GM04503 (cell line): ENCODE measurements at regions not wholly inside any gene's neighbourhood (a gene's known extent, or its start where the extent isn't known, plus 50 kb on each side); places are given as distances from the start of the nearest gene placed in this dataset.

ENCODE experiments used
- DNase-seq: peaks from one replicate; pipeline ENCODE4 v3.0.0-alpha.2; 2012; ENCODE audit warnings: low read depth

DNA sequence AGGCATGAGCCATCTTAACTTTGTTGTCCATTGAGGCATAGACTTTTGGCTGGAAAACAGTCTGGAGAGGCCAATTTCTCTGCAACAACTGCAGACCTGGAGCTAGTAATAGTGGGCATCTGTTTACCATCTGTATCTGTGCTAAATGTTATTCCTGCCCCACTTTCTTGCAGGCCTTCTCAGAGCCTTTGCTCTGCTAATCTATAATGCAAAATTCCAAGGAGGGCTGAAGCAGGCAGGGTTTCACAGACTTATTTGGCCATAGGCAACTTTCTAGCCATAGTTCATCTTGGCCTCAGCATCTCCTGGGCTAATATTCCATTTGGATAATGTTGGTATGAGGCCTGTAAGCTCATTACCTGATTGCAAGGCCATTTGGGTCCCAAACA, 124.5 kb upstream of the CSF3R start:
- DNase-seq = no peak

DNA sequence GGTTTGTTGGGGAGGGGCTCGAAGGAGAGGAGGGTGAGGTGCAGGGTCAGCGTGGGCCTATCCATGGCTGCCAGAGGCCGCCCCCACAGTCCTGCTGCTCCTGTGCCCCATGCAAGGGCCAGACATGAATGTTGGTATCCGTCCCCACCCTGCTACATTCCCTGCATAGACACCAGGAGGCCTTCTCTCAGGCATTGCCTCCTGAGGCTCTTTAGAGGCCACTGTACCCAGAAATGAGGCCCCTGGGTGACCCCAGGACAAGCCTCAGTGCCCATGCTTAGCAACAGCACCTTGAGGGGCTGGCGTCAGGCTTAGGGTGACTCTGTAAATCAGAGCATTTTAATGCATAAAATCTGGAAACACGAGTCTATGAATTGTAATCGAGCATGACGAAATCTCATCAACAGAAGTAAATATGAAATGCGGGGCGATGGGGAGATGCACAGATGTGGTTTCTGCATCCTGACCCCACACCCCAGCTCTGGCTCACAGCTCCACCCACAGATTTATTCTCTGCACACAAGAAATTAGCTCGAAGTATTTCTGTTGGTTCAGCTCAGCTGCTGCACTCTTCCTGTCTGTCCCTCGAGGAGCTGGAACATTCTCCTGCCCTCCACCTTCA, 124.0 kb upstream of the CSF3R start:
- DNase-seq = no peak

DNA sequence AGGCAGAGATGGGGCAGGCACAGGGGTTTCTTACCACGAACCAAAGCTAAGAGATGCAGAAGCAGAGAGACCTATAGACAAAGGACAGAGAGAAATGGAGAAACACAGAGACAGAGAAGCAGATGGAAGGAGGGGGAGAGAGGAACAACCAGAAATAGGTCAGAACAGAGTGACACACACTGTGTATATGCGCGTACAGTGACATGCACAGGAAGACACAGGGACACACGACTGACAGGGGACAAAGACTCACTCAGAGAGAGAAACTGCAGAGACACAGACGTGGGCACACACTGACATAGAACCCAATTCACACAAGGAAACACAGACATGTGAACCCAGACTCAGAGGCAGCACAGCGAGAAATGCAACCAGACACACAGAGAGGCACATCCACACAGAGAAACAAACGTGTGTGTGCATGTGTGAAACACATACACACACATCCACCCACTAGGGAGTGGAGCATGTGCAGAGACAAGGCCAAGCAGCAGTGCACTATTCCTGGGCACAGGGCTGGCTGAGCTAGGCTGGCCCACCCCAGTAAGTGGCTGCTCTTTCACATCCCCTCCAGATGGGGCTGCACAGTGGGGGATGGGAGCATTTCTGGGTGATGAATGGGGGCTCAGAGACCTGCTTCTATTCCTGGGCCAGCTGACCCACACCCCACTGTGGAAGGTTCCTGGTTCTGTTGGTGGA, 123.4 kb upstream of the CSF3R start:
- no peak for DNase-seq

DNA sequence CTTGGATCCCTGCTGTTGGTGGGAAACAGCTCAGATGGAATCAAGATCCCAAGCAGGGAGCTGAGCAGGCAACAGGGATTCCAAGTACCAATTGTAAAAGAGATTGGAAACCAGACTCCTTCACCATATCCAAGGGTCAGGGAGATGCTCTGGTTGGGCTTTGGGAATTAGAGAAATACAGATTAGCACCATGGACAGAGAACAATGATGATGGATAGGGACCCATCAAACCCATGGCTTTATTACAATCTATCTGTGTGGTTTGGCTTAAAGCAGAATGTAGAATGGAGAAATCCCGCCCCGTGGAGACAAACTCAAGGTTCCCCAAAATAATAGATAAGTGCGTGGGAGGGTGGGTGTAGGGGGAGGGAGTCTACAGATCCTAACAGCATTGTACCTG, 120.7 kb upstream of the CSF3R start:
- DNase-seq = no peak

DNA sequence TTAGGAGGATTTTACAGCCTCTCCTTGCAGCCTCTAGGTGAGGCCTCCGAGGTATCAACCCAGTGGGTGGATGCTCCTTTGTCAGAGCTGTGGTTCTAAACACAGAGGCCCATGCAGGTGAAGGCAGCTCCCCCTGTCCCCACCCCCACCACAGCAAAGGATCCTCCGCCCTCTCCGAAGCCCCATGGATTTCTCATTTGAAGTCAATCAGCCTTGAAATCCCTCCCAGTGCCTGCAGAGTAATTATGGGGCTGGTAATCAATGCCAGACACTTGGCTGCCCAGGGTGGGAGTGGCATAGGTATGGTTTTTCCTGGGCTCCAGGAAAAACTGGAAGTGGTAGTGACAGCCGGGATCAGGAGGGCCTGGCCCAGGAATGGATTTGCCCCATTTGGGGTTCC, 119.5 kb upstream of the CSF3R start:
- no peak for DNase-seq

DNA sequence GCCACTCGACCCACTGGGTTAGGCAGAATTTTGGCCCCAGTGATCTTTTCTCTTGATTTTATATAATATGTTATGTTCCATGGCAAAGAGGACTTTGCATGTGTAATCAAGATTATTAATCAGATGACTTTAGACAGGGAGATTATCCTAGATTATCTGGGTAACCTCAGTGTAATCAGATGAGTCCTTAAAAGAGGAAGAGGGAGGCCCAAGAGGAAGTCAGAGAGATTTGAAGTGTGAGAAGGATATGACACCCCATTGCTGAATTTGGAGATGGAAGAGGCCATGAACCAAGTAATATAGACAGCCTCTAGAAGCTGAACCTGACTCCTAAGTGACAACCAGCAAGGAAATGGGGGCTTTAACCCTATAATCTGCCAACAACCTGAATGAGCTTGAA, 117.1 kb upstream of the CSF3R start:
- no peak for DNase-seq

DNA sequence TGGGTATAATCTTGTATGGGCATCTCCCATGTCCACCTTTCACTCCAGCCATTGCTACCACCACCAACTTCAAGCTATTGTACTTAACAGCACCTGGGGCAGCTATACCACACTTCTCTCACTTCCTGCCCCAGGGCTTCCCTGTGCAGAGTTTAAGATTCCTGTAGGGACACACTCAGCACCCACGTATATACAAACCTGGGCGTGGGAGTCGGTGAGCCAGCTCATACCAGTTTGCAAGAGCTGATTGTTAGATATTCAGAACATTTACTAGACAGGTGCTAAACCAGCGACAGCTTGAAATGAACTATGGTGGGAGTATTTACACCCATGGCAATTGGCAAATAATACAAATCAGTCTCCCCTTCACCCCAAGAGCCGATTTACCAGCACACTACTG, 114.8 kb upstream of the CSF3R start:
- DNase-seq = no peak

DNA sequence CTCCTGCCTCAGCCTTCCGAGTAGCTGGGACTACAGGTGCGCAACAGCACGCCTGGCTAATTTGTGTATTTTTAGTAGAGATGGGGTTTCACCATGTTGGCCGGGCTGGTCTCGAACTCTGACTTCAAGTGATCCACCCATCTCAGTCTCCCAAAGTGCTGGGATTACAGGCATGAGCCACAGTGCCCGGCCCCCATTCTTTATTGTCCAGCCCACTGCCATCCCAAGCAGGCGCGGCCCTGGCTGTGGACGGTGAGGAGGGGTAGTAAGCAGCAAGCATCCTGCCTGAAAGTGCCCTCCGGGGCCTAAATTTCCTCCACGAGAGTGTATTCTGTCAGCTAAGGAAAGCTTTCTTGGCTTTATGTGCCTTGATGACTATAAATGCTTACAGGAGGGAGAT, 113.2 kb upstream of the CSF3R start:
- no peak for DNase-seq

DNA sequence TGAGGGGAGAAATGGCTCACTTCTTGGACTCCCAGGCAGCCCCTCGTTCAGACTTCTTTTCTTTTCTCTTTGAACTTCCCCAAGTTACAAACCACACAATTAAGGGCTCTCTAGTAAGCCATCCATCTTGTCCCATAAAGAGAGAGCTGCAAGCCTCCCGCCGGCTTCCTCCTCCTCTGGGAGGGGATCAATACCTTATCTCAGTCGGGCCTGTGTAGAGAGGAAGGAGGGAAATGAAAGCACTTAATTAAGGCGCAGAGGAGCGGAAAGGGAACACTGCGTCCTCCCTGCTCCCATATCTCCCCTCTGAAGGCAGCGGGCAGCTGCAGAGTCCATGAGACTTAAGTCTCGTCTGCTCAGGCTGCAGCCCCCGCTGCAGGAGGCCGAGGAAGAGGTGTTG, 112.6 kb upstream of the CSF3R start:
- DNase-seq = no peak

DNA sequence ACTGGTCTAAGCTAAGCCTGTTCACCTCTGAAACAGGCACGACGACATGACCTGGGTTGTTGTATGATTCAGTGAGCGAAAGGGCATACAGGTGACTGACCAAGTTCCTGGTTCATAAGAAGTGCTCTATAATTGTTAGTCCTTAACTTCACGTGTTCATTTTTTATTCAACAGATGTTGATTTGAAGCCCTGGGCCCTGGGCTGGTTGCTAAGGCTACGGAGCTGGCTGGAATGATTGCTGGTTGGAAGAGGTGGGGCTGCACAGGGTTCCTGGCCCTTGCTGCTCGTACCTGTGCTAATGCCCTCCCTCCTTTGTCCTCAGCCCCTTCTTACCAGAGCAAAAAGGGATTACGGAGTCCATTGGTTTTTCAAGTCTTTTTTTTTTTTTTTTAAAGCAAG, 111.3 kb upstream of the CSF3R start:
- DNase-seq = no peak

DNA sequence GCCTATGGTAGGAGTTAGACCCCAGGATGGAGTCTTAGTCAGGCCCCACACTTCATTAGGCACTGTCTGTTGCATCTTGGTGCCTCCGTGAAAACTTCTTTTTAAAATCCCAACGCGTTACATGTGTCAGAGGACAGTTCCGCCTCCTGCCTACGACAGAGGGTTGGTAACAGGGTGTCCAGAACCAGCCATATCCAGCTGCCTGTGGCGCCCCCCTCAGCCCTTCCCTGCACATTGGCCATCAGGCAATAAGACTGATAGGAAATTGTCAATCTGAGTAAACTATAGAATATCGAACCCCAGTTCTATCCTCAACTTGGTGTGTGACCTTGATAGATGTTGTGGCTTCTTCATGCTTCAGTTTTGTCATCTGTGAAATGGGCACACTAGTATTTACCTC, 108.6 kb upstream of the CSF3R start:
- no peak for DNase-seq

DNA sequence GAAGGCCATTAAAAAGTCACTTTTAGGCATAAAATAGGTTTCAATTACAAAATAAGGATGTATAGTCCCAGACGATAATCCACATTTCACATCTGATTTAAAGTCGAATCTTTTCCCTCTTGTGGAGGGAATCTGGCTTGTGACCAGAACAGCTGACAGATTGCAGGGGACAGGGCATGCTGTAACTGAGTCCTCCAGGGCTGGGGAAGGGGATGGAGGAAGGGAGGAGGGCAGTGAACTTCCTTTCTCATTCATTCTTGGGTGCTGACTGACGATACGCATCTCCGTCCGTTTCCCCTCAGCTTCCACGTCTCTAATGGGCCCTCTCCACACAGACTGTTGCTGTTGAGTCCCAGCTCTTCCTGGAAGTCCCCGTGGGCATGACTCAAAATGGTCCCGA, 108.1 kb upstream of the CSF3R start:
- DNase-seq = no peak

DNA sequence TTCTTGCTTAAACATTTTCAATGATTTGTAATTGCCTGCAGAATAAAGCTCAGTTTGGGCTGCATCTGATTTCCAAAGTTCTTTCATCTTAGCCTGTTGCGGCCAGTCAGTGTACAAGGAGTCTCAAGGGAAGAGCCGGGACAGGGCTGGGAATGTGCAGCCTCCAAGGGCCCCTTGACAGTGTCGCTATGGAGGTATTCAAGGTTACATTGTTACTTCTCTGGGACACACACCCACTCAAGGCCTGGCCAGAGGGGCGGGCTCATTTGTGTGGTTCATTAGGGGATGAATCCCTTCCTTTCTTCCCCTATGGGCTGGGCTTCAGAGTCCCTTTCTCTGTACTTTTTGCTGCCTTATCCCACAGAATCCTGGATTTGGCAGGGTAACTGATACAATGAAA, 107.6 kb upstream of the CSF3R start:
- no peak for DNase-seq

DNA sequence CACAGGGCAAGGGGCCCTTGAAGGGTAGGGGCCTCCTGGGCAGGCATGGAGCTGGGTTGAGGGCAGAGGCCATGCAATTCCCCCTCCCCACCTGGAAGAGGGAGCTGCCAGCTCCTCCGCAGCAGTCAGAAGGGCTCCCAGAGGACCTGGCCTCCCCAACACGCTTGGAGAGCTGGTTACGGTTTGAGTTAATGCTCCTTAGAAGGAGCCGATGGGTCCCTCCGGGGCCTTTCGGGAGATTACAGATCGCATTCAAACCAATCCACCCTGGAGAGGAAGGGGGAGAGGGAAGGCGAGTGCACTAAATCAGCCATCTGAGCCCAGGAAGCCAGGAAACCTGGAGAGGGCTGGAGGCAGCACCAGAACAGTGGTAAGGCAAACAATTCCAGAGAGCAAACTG, 106.3 kb upstream of the CSF3R start:
- no peak for DNase-seq

DNA sequence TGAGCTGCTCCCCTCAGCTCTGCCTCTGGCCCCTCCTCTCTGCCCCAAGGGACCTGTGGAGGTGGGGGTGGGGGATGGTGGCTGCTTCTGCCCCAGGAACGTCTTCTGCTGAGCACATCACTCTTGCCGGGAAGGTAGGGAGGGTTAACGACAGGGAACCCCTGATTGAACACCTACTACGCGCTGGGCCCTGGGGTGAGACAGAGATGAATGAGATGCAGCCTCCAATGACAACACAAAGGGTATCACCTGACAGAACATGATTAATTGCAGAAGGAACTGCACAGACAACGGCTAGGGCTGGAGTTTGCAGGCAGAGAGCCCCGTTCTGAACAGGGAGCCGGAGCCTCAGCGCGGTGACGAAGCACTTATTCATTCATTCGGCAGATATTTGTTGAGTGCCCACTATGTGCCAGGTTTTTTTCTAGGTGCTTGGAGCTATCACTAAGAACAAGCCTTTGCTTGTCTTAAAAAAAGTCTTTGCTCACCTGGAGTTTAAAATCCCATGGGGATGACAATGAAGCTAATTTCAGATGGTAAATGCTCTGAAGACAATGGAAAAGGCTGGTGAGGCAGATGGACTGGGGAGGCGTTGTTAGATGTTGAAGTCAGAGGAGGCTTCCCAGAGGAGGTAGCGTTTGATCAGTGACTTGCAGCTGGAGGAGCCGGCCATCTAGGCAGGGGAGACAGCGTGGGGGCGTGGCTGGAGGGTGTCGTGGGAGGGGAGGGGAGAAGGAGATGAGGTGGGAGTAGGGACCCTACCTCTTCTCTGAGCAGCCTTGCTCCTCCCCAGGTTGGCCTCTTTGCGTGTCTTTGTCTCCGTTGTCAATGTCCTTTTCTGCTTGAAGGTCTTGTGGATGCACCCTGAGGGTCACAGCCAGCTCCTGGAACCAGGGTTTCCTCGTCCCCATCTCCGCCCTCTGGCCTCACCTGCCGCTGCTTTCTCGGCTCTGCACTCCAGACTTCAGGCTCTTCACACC, 103.1 kb upstream of the CSF3R start:
- no peak for DNase-seq

DNA sequence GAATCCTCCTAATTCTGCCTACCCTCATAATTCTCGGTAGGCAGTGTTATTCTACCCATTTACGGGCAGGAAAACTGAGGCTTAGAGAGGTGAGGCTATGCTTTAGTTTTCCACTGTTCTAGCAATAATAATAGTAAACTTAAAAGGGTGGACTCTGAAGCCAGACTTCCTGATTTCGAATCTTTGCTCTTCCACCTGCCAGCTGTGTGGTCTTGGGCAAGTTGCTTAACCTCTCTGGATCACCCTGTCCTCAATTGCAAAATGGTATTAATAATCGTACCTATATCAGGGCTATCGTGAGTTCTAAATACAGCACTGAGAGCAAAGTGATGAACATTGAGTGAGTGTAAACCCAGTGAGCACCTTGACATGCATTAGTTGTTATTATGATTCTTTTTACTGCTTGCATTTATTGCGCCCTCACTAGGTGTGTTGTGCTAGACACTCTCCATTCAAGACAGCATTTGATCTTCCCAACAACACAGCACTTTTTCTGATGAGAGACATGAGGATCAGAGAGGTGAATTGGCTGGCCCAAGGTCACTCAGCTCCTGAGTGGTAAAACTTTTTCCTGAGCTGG, 102.3 kb upstream of the CSF3R start:
- DNase-seq = no peak

DNA sequence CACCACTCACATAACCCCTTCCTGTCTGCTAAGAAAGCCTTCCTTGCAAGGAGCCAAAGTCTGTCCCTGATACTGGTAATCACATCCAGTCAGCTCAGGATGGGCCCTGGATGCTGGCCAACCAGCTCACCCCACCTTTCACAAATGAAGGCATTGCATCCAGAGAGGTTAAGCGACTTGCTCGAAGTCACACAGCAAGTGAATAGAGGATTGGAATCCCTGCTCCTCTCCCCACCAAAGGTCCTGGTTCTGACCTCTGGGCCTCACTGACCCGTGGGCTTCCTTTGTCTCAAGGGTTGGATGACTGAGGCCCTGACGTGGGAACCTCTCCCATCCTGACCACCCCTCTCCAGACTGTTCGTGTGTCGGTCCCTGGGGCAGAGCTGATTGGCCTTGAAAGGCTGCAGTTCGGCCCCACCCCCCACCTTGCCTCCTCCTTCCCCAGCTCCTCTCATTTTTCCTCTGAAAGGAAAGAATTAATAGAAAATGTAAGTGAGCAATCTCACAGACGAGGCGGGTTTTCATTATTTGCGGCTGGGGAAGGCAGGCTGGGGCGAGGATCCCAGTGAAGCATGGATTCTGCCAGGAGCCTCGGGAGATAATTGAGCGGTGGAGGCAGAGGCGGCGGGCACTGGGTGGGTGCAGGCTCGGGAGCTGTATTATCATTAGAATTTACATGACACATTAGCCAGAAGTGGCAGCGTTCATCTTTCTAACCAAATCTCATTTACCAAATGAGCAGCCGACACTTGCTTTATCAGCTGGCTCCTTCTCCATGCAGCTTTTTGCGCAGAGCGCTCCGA, 101.5 kb upstream of the CSF3R start:
- no peak for DNase-seq

DNA sequence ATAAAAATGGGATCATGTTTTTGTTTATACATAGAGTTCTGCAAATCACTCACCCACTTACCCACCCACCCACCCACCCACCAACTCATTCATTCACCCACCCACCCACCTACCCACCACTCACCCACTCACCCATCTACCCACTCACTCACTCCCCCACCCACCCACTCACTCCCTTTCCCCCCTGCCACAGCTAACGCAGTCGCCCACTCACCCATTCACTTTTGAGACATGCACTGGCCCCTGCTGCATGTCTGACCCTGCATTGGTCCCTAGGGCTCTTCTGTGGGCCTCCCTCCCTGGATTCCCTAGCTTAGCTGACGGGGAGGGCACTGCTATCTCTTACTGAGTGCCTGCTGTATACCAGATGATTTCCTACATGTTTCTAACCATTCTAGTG, 100.4 kb upstream of the CSF3R start:
- DNase-seq = no peak

DNA sequence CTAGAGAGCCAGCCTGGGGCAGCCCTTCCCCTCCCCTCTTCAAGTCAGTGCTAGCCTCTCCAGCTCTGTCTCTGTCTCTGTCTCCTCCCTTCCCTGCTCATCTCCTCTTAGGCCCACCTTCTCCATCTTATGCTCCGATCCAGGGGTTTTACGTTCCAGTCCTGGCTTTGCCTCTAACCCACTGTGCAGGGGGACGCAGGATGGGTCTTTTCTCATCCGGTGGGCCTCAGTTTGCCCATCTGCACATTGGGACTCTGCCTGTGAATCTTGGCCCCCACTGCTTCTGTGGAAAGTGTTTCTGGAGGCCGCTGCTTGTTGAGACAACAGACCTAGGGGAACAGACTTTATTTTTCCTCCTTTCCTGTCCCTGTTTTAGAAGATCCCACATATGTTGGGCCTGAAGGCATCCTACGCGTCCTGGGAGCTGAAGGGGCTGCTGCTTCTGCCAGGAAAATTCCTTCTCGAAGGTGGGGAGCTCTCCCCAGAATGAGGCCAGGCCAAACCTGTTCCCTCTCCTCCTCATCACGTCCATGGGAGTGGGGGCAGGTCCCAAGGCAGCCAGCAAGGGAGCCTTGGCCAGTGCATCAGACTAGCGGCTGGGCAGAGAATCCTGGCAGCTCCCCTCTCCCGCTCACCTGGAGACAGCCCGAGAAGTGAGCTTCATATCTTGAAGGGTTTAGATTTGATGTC, 99.5 kb upstream of the CSF3R start:
- DNase-seq = no peak

DNA sequence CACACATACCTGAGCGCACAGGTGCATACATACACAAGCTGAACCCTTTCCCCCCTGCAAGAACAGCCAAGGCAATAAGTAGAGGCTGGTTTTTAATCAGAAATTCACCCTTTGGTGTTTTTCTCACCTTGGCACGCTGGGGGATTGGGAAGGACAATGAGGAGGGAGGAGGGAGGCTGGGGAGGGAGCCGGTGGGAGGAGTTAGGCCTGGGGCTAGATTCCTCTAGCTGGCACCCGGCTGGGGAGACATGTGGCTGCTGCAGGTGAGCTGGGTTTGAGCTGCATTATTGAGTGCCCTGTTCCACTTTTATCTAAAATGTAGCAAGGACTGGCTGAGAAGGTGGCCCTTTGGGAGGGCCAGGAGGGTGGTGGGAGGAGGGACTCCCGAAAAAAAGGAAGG, 97.8 kb upstream of the CSF3R start:
- DNase-seq = no peak

DNA sequence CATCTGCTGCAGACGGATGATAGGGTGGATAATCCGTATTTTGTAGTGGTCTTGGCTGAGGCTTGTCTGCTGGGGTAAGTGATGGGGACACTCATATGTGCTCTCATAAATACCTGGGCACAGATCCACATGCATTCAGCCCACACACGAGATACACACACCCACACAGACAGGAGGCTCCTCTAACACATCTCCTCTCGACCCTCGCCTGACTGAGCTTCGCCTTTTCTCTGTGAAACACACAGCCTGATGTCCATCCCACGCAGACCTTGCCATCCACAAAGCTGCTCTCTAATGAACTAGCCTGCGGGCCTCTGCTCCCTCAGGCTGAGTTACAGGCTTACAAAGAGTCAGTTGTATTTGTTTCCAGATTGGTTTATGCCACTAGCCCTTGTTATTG, 96.3 kb upstream of the CSF3R start:
- no peak for DNase-seq
